ENCODE measurements at regions not wholly inside any gene's neighbourhood (a gene's known extent, or its start where the extent isn't known, plus 50 kb on each side); places are given as distances from the start of the nearest gene placed in this dataset.

GRCh38 chr3:169029674-169030285, 633.7 kb downstream of the MECOM start:
- TF ChIP-seq NFIC (IDR thresholded peaks at IDR 0.05) (no peak), CREB1 (IDR thresholded peaks at IDR 0.05; ENCODE audit: low read depth) (no peak), FOXM1 (IDR thresholded peaks at IDR 0.05; ENCODE audit: borderline replicate concordance, low read depth) (no peak), REST (IDR thresholded peaks at IDR 0.05; ENCODE audit: low read depth) (no peak), CEBPB (IDR thresholded peaks at IDR 0.05) (no peak)

GRCh38 chr3:169028716-169029115, 634.8 kb downstream of the MECOM start:
- TF ChIP-seq REST (IDR thresholded peaks at IDR 0.05; ENCODE audit: low read depth) (no peak), CEBPB (IDR thresholded peaks at IDR 0.05) (no peak)

- TF ChIP-seq NFIC (IDR thresholded peaks at IDR 0.05) (peak; percentile 40; the same call in 1 of the 2 replicates), TAF1 (IDR thresholded peaks at IDR 0.05; ENCODE audit: low read depth) (no peak)
Measured at GRCh38 chr3:169026543-169027182, 636.8 kb downstream of the MECOM start.

GRCh38 chr3:169022457-169022856, 641.1 kb downstream of the MECOM start:
- TF ChIP-seq ZBTB7A (IDR thresholded peaks at IDR 0.05; ENCODE audit: low read depth) (no peak), USF1 (IDR thresholded peaks at IDR 0.05) (no peak), NFIC (IDR thresholded peaks at IDR 0.05) (no peak), EP300 (IDR thresholded peaks at IDR 0.05; ENCODE audit: borderline replicate concordance) (no peak), TCF12 (IDR thresholded peaks at IDR 0.05; ENCODE audit: low read depth) (no peak), REST (IDR thresholded peaks at IDR 0.05; ENCODE audit: low read depth) (no peak), YY1 (IDR thresholded peaks at IDR 0.05; ENCODE audit: low read depth) (no peak), EGR1 (IDR thresholded peaks at IDR 0.05) (no peak), CEBPB (IDR thresholded peaks at IDR 0.05) (no peak), TAF1 (IDR thresholded peaks at IDR 0.05; ENCODE audit: low read depth) (no peak)

GRCh38 chr3:169020371-169020770, 643.1 kb downstream of the MECOM start:
- no peak for TF ChIP-seq RAD21 (IDR thresholded peaks at IDR 0.05; ENCODE audit: low read depth)
- no peak for TF ChIP-seq ZBTB7A (IDR thresholded peaks at IDR 0.05; ENCODE audit: low read depth)

- TF ChIP-seq YY1 (IDR thresholded peaks at IDR 0.05; ENCODE audit: low read depth) (no peak), EP300 (IDR thresholded peaks at IDR 0.05; ENCODE audit: borderline replicate concordance) (no peak), EGR1 (IDR thresholded peaks at IDR 0.05) (no peak), ZBTB7A (IDR thresholded peaks at IDR 0.05; ENCODE audit: low read depth) (no peak), MAX (IDR thresholded peaks at IDR 0.05) (no peak), CEBPB (IDR thresholded peaks at IDR 0.05) (no peak), NFIC (IDR thresholded peaks at IDR 0.05) (no peak)
Measured at GRCh38 chr3:169009453-169009852, 654.1 kb downstream of the MECOM start.
